Adrenal gland (tissue), 9 donors: ENCODE measurements at regions not wholly inside any gene's neighbourhood (a gene's known extent, or its start where the extent isn't known, plus 50 kb on each side); places are given as distances from the start of the nearest gene placed in this dataset.

Experiments
- DNase-seq, 7 donors: peaks; one replicate each; pipeline ENCODE4 v3.0.0-alpha.2; 2019 to 2020
- H3K27ac ChIP-seq, 5 donors: fragments of 200-600 bp; sonication (generic) in 4 of 5; 1 replicate in 3 of 5; 2 replicates in 2 of 5; pipeline versions ENCODE4 v1.5.1 to v1.8.0; 2016 to 2020; ENCODE audit warnings: mild to moderate bottlenecking in 1 of 5
- H3K27me3 ChIP-seq: fragments of 200-600 bp; 2 replicates; pipeline ENCODE4 v1.8.0; 2021
- H3K36me3 ChIP-seq, 2 donors: fragments of 200-600 bp; replicated peaks in 1 of 2; 1 replicate in 1 of 2; 2 replicates in 1 of 2; pipeline versions ENCODE4 v1.5.1 to v1.8.0; 2018 to 2022
- H3K4me1 ChIP-seq, 2 donors: fragments of 200-600 bp; replicated peaks in 1 of 2; 1 replicate in 1 of 2; 2 replicates in 1 of 2; pipeline versions ENCODE4 v1.5.1 to v1.8.0; 2018 to 2021
- H3K4me3 ChIP-seq, 4 donors: fragments of 200-600 bp; sonication (generic) in 3 of 4; one replicate each; pipeline ENCODE4 v1.5.1; 2016 to 2018
- H3K9me3 ChIP-seq, 3 donors: fragments of 200-600 bp; sonication (generic) in 1 of 3; replicated peaks in 1 of 3; 1 replicate in 2 of 3; 2 replicates in 1 of 3; pipeline versions ENCODE4 v1.5.1 to v1.8.0; 2016 to 2021
- POLR2A ChIP-seq, 2 donors: fragments of 450-650 bp; IDR thresholded peaks; one replicate each; pipeline ENCODE4 v1.6.1; 2017; ENCODE audit warnings: antibody characterized with exemption in 2 of 2, mild to moderate bottlenecking in 2 of 2, moderate library complexity in 1 of 2
- WGBS, 4 donors: extraction: QIAGEN DNeasy Blood & Tissue Kit in 2 of 4; methylation state at CpG; one replicate each; pipeline versions ENCODE4 v1.1.5 to v1.1.7; 2013 to 2017; 5-methylcytosine and 5-hydroxymethylcytosine counted together
- intact Hi-C, 2 donors: fragments of 100-400 bp; cut with DNase I; formaldehyde crosslinking; loops; one replicate each; pipeline versions ENCODE4 v1.14.1 to v1.15.0; 2022 to 2023
- TF ChIP-seq, protein P1 (sequence below), 6 experiments: fragments of 450-650 bp in 4 of 6; fragments of 200-600 bp in 2 of 6; sonication (generic) in 1 of 6; IDR thresholded peaks; 1 replicate in 5 of 6; 2 replicates in 1 of 6; pipeline versions ENCODE4 v1.5.1 to v1.8.0; 2016 to 2021; ENCODE audit warnings: antibody characterized with exemption in 6 of 6, mild to moderate bottlenecking in 2 of 6, moderate library complexity in 1 of 6
- donor health status: healthy with polysubstance abuse.
- donor health status: Bipolar disorder and iron deficiency.
- donor health status: DM: yes; HTN: yes; CAD: no.
- donor health status: DM: no; HTN: no; CAD: no.
- donor health status: DM: no; HTN: no; CAD: no.

DNA sequence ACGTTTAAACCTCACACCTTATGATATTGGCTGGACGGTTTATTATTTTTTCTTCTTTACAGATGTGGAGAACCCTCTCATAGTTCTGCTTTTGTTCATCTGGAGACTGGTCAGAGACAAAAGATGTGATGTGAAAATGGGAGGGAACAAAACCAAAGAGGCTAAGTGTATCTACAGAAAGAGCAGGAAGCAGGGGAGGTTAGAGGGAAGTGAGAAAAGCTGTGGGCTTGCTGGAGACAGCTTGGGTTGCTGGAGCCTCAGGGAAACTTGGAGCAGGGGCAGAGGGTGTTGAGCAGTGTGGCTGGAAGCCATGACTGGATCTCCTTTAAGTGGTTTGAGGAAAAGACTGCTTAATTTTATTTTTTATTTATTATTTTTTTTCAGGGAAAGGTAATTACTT, 79.0 kb upstream of the SNX19 start:
- Histone ChIP-seq H3K27me3 (no peaks in the 10 kb centered on the region), H3K4me3 (no peak overlapping the region), H3K9me3 (no peaks in the 10 kb centered on the region), H3K27ac (no peak overlapping the region), H3K36me3 (no peaks in the 10 kb centered on the region), H3K4me1 (no peaks in the 10 kb centered on the region)
- no peak for TF ChIP-seq POLR2A (IDR thresholded peaks at IDR 0.05)
- TF ChIP-seq, protein P1, sequence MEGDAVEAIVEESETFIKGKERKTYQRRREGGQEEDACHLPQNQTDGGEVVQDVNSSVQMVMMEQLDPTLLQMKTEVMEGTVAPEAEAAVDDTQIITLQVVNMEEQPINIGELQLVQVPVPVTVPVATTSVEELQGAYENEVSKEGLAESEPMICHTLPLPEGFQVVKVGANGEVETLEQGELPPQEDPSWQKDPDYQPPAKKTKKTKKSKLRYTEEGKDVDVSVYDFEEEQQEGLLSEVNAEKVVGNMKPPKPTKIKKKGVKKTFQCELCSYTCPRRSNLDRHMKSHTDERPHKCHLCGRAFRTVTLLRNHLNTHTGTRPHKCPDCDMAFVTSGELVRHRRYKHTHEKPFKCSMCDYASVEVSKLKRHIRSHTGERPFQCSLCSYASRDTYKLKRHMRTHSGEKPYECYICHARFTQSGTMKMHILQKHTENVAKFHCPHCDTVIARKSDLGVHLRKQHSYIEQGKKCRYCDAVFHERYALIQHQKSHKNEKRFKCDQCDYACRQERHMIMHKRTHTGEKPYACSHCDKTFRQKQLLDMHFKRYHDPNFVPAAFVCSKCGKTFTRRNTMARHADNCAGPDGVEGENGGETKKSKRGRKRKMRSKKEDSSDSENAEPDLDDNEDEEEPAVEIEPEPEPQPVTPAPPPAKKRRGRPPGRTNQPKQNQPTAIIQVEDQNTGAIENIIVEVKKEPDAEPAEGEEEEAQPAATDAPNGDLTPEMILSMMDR (IDR thresholded peaks at IDR 0.05), result no peak
- no peak for DNase-seq
- 37 to 52% (median 46%) methylated on average over 2 of the region's 2 CpGs for WGBS, 4 donors
- intact Hi-C loops, result no loop called here

GRCh38 chr11:130997278-130997677, 81.0 kb upstream of the SNX19 start:
- intact Hi-C loops, result no loop called here
- H3K4me1 ChIP-seq, result no peaks in the 10 kb centered on the region
- TF ChIP-seq, protein P1 (IDR thresholded peaks at IDR 0.05), result no peak
- TF ChIP-seq POLR2A (IDR thresholded peaks at IDR 0.05), result no peak
- no peaks in the 10 kb centered on the region for H3K27me3 ChIP-seq
- no peak overlapping the region for H3K27ac ChIP-seq
- no peak overlapping the region for H3K4me3 ChIP-seq
- H3K36me3 ChIP-seq, result no peaks in the 10 kb centered on the region
- no peaks in the 10 kb centered on the region for H3K9me3 ChIP-seq
- WGBS, 4 donors, result 7 to 18% (median 13%) methylated on average over 1 of the region's 1 CpG
- no peak for DNase-seq

DNA sequence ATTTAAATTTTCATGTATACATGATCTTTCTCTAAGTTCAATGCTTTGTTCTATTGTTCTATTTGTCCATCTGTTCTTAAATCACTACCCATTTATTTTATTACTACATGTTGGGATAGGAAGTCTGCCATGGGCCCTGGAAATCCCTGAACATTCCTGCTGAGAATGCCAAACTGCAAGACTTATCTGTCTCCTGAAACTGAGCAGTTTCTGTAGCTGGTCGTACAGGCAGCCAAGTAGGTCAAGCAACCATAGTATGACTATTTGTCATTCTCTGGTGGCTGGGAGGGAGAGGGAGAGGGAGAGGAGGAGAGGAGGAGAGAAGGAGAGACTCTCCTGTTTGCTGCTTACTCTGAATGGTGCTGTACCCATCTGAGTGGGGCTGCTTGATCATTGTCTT, 82.8 kb upstream of the SNX19 start:
- TF ChIP-seq POLR2A (IDR thresholded peaks at IDR 0.05), result no peak
- TF ChIP-seq, protein P1 (IDR thresholded peaks at IDR 0.05), result no peak
- H3K27me3 ChIP-seq, result no peaks in the 10 kb centered on the region
- no peak overlapping the region for H3K4me3 ChIP-seq
- no peaks in the 10 kb centered on the region for H3K9me3 ChIP-seq
- 6 to 23% (median 21%) methylated on average over 1 of the region's 1 CpG for WGBS, 4 donors
- H3K27ac ChIP-seq, result no peak overlapping the region
- no peaks in the 10 kb centered on the region for H3K4me1 ChIP-seq
- no peaks in the 10 kb centered on the region for H3K36me3 ChIP-seq
- intact Hi-C loops, result no loop called here
- no peak for DNase-seq

DNA sequence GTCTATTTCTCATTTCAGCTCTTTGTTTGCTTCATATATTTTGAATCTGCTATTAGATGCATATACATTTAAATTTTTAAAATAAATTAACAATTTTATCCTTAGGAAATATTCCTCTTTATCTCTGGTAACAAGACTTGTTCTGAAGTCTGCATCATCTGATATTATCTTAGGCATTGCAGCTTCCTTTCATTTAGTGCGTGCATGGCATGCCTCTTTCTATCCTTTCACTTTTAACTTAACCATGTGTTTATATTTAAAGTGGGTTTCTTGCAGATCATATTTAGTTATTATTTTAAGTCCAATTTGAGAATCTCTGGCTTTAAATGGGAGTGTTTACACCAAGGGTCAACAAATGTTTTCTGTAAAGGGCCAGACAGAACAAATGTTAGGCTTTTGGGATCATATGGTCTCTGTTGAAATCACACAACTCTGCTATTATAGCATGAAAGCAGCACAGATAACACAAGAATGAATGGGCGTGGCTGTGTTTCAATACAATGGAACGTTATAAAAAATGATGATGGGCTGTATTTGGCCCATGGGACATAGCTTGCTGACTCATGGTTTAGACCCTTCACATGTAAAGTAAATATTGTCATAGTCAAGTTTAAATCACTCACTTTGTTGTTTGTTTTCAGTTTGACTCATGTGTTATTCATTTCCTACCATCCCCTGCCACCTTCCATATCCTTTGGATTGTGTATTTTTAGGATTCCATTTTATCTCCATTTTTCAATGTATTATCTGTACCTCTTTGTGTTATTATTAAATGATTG, 83.9 kb upstream of the SNX19 start:
- Histone ChIP-seq H3K9me3 (no peaks in the 10 kb centered on the region), H3K27me3 (peaks cover 2% of the 10 kb centered on the region), H3K27ac (no peak overlapping the region), H3K4me1 (no peaks in the 10 kb centered on the region), H3K36me3 (no peaks in the 10 kb centered on the region), H3K4me3 (no peak overlapping the region)
- TF ChIP-seq POLR2A (IDR thresholded peaks at IDR 0.05), result no peak
- TF ChIP-seq, protein P1 (IDR thresholded peaks at IDR 0.05), result no peak
- intact Hi-C loops, result no loop called here
- WGBS, 4 donors, result 38 to 51% (median 45%) methylated on average over 3 of the region's 3 CpGs
- DNase-seq, result no peak
